HUDEP-2 (cell line): ENCODE measurements at regions not wholly inside any gene's neighbourhood (a gene's known extent, or its start where the extent isn't known, plus 50 kb on each side); places are given as distances from the start of the nearest gene placed in this dataset.
"Not testable (repeated sequence)": the region's sequence is repeated elsewhere in the genome, so short reads cannot be mapped to it uniquely, and the experiment has no call there.

Experiments
- DNase-seq, 76 experiments: peaks; one replicate each; lab custom pipeline; 2025; ENCODE audit not compliant: unreplicated experiment in 76 of 76; lab: John Stamatoyannopoulos, UW

DNA sequence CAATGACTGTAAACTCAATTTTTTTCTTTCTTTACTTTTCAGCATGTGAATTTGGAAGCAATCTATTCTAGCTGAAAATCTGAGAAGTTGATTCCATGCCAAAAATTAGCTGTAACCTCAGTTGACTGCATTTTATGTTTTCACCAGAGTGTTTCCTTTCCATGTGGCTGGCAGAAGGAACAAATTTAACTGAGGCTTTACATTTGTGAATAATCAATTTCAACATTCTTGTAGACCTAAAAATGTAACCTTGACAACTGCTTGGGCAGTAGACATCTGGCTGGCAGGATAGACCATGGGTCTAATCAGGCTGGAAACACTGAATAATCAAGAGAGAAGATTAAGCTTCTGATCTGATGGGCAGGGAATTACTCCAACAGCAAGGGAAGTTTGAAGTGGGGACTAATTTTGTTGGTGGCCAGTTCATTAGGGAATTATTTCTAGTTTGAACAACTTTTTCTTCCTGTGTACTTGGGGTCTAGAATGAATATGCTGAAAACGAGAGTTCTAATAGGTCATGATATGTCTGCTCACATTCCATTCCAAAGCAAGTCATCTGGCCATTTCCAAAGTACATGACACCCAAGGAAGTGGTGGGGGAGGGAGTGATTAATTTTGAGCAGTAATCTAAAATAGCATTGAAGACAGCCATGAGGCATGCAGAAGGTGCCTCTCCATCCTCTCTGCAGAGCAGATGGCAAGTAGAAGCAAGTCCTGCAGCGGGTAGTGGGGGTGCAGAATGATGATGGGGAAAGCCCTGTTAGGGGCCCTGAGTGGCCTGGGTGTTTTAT lies 68.2 kb downstream of the ATP23 start:
- DNase-seq = no peak

DNA sequence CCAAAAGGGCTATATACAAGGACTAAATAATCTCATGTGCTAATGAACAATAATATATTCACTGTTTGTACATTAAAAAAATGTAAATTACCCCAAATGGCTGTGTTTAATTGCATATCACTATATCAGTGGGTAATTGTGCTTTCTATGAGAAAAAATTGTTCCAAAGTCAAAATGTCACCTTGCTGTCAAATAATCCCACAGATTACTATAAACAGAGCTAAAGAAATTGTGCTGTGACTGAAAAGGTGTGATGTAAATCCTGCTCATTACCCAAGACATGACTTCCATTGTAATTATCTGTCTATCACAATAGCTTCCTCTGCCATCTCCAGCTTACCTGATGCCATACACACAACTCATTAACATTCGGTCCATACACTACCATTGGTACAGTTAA lies 70.3 kb downstream of the ATP23 start:
- no peak for DNase-seq

DNA sequence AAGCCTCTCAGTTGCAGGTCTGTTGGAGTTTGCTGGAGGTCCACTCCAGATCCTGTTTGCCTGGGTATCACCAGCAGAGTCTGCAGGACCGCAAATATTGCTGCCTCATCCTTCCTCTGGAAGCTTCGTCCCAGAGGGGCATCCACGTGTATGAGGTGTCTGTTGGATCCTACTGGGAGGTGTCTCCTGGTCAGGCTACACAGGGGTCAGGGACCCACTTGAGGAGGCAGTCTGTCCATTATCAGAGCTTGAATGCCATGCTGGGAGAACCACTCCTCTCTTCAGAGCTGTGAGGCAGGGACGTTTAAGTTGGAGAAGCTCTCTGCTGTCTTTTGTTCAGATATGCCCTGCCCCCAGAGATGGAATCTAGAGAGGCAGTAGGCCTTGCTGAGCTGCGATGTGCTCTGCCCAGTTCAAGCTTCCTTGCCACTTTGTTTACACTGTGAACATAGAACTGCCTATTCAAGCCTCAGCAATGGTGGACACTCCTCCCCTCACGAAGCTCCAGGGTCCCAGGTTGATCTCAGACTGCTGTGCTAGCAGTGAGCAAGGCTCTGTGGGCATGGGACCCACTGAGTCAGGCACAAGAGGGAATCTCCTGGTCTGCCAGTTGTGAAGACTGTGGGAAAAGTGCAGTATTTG lies 81.1 kb downstream of the ATP23 start:
- not testable (repeated sequence) for DNase-seq

DNA sequence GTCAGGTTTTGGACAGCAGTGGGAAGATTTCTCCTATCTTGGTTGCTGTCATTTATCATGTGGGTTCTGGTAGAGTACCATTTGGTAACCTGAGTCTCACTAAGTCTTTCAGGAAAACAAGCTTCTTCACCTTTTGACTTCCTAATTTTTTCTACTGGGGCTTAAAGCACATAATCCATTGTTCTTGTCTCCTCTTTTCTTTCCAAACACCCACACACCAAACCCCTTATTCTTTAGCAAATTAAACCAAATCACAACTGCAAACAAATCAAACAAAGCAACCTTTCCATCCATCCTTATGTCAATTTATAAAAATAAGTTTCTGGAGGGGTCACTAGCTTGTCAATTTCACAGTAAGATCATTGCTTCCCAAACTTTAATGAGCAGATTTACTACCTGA lies 84.1 kb downstream of the ATP23 start:
- no peak for DNase-seq

DNA sequence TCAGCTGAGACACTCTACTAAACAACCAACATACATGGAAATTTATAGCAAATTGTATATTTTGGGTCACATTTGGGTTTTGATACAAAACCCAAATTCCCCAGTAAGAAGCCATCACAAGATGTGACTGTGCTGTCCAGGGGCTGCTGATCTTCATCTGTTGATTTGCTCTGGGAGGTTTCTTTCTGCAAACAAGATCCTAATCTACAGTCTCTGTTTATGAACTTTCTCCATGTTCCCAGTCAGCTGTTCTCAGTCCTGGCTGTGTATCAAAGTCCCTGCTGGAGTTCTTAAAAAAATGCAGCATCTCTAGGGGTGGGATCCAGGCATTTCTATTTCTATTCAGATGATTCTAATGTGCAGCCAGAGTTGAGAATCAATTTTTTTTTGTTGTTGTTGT lies 85.1 kb downstream of the ATP23 start:
- DNase-seq = no peak

DNA sequence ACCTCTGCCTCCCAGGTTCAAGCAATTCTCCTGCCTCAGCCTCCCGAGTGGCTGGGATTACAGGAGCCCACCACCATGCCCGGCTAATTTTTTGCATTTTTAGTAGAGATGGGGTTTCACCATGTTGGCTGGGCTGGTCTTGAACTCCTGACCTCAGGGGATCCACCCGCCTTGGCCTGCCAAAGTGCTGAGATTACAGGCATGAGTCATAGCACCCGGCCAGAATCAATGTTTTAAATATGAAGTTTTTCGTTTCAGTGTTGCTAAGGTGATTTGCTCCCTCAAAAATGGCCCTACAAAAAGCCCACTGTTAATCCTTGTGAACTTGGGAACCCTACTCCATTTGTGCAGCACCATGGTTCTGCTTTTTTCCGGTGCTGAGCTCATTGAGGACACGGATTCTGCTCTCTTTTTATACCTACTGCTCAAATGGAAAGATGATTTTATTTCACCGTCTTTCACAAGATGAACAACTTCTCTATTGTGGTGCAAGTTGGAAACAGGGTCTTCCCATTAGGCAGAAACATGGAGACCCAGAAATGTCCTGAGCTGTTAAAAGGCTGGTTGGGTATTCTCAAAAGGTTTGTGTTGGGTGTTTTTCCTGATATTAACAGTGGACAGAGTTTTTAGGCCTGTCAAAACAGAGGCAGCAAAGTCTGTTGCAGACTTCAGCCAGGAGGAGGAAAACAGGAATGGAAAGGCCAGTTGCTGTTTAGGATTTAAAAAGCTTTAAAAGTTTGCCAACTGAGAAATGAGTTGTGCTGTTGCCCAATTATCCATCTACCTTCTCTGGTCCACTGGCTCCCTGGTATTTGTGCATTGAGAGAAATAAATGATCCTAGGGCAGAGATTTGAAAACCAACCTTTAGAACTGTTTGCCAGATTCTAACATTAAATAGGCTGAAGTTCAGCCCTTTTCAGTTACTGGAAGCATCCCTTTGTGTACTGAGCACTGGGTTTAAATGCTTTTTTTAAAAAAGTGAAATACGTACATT lies 85.8 kb downstream of the ATP23 start:
- DNase-seq = no peak

DNA sequence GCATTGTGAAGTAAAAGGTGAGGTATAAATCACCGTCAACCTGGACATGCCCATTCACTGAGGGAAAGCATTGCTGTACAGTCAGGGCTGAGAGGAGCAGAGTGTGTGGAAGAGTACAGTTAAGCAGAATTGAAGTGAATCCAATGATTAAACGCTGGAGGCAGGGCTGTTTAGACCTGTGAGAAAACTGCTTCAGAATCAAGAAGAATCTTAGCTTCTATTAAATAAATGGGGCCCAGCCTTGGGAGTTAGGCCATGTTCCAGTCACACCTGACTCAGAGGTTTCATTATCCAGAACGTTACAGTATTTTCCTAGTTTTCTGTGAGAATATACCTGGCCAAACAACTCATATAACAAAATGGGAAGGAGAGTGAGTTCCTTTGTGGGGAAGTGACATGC lies 86.9 kb downstream of the ATP23 start:
- DNase-seq = no peak

DNA sequence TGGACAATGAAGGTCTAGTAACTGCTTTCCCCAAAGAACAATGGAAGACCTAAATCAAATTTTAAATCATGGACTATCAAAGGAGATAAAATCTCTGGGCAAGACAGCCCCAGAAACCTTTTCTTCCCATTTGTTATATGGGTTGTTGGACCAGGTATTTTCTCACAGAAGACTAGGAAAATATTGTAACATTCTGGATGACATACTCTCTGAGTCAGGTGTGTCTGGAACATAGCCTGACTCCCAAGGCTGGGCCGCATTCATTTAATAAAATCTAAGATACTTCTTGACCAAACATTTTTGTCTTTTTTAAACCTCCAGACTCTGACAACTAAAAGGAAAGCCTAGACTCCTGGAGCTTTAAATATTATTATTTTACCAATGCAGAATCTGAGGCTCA lies 87.9 kb downstream of the ATP23 start:
- no peak for DNase-seq

DNA sequence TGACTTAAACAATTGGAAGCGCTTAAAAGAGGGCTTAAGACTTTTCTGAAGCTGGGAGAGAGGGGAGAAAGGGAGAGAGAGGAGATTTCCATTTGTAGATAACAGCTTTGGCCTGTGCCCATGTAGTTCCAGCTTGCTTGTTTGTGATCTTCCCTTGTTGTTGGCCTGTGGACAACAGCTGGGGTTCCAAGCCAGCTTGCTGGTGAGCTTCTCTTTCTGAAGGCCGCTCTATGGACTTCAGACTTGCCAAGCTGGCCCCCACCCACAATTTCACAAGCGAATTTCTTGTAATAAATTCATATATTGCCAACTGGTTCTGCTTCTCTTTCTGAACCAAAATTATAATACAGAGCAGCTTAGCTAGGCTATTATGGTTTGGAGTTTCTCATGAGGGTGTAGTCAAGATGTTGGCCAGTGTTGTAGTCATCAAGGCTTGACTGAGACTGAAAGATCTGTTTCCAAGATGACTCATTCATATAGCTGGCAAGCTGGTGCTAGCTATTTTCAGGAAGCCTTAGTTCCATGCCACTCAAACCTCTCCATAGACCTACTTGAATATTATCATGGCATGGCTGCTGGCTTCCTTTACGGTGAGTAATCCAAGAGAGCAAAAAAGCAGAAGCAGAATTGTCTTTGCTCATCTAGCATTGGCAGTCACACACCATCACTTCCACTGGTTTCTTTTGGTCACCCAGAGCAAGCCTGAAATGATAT lies 89.4 kb downstream of the ATP23 start:
- DNase-seq = no peak

DNA sequence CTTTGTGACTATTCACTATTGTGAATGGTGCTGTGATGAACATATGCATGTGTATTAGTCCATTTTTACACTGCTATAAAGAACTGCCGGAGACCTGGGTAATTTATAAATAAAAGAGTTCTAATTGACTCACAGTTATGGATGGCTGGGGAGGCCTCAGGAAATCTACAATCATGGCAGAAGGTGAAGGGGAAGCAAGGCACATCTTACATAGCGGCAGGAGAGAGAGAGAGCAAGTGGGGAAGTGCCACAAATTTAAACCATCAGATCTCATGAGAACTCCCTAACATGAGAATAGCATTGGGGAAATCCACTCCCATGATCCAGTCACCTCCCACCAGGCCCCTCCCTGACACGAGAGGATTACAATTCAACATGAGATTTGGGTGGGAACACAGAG lies 90.8 kb downstream of the ATP23 start:
- no peak for DNase-seq

DNA sequence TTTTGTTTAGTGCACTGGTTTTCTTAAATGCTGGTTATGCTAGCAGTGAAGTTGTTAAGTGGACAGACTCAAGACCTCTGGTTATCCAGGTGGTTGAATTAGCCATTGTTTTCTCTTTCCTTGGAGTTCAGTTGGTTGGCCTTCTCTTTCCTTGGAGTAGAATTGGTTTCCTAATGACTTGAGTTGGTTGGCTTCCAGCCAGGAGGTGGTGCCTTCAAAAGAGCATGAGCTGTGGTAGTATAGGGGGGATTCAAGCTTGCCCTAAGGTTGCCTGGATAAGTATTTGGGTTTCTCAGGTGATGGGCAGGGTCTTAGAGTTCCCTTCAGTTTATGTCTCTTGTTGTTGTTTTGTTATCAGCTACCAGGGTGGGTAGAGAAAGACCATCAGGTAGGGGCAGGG lies 92.5 kb downstream of the ATP23 start:
- DNase-seq = no peak

DNA sequence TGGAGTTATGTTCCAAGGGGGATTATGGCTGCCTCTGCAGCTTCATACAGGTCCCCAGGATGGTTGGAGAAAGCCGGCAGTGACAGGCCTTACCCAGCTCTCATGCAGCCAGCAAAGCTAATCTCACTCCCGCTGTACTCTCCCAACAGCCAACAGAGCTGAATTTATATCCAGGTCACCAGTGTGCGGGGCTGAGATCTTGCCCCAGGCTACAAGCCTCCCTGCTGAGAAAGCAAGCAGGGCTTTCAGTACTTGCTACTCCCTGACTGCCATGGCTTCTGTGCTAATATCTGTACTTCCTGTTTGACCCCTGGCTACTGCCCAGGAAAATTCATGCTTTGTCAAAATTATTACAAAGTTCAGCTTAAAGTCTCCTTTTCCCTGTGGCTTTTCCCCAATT lies 92.9 kb downstream of the ATP23 start:
- no peak for DNase-seq

DNA sequence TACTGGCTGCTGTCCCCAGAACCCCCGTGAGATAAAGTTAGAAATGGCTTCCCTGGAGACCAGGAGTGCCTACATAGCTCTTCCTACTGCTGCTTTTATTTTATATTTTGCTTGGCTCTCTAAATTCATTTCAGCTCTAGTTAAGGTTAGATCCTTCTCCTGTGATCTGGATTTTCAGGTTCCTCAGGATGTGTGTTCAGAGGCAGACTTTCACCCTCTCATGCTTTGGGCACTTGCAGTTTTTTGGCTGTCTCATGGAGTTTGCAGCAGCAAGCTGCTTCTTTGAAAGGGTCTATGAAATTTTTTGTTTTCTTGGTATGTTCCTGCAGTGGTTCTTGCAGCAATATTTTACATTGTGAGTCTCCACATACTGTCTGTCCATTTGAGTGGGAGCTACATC lies 93.3 kb downstream of the ATP23 start:
- no peak for DNase-seq

DNA sequence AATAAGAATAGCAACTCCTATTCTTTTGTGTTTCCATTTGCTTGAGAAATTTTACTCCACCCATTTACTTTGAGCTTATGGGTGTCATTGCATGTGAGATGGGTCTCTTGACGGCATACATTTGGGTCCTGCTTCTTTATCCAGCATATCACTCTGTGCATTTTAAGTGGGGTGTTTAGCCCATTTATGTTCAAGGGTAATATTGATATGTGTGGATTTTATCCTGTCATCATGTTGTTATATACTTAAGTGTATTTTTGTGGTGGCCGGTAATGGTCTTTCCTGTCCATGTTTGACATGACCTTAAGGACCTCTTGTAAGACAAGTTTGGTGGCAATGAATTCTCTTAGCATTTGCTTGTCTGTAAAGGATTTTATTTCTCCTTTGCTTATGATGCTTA lies 100.1 kb downstream of the ATP23 start:
- DNase-seq = no peak

DNA sequence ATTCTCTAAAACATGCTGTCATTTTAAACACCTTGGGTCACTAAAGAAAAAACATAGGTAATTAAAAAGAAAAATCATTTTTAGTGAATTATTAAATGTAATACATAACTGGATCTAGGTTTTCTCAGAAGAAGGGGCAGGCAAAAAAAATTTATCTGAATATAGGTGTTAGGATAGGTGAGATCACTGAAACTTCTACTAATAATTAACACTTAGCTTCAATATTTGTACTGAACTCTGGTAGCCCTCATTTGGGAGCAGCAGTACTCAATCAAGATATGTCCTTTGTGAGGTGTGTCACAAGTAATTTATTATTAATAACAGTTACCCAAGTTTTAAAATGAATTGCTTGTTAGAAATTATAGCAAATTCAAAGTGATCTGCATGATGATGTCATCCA lies 103.6 kb downstream of the ATP23 start:
- DNase-seq = no peak

DNA sequence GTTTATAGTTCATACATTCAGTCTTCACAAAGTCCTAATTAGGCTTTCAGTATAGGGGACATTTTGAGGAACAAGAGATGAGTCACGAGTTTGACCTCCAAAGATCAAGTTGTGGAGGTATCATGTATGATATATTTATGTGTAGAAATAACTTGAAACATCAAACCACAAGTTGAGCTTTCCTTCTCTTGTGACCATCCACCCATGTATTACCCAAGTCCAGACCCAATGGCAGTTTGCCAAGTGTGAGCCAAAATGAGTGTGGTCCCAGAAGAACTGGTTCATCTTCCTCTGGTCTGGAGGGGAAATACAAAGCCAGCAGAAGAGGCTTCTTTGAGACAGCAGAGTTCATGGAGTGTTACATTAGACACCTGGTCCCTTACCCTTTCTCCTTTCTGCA lies 104.9 kb downstream of the ATP23 start:
- DNase-seq = no peak

DNA sequence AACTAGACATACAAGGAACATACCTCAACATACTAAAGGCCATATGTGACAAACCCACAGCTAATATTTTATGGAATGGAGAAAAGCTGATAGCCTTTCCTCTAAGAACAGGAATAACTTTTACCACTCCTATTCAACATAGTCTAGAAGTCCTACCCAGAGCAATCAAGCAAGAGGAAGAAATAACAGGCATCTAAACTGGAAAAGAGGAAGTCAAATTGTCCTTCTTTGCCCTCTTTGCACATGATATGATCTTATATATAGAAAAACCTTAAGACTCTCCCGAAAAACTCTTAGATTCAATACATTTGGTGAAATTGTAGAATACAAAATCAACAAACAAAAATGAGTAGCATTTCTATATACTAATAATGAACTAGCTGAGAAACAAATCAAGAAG lies 110.0 kb downstream of the ATP23 start:
- DNase-seq = no peak

DNA sequence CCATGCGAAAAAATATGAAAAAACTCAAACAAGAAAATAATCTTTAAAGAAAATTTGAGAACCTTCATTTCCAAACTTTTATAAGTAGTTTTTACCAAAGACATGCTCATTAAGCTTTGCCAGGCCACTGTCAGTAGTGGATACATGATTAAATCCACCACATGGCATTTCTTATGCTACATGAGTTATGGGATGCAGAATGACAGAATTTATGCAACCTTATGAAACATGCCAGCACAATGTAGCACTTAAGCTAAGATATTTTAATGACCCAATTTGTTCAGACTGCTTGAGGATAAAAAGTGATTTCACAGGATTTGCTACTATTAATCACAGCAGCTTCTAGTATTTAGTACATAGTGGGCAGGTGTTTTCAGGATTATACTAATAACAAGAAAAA lies 123.3 kb downstream of the ATP23 start:
- no peak for DNase-seq

DNA sequence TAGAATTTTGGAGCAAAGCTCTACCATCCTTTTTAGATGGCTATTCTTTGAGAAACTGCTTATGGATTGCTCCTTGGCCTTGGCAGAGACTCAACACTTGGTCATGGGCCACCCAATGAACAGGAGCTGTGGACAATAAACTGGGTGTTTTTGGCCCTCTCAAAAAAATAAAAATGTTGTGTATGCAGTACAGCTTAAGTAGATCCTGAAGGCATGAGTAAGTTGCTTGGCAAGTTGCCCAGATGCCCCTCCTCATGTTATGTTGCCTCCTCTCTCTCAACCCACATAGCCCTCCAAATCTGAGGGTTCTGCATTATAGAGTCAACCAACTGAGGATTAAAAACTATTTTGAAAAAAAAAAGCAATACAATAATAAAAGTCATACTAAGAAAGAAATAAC lies 124.9 kb downstream of the ATP23 start:
- DNase-seq = no peak

DNA sequence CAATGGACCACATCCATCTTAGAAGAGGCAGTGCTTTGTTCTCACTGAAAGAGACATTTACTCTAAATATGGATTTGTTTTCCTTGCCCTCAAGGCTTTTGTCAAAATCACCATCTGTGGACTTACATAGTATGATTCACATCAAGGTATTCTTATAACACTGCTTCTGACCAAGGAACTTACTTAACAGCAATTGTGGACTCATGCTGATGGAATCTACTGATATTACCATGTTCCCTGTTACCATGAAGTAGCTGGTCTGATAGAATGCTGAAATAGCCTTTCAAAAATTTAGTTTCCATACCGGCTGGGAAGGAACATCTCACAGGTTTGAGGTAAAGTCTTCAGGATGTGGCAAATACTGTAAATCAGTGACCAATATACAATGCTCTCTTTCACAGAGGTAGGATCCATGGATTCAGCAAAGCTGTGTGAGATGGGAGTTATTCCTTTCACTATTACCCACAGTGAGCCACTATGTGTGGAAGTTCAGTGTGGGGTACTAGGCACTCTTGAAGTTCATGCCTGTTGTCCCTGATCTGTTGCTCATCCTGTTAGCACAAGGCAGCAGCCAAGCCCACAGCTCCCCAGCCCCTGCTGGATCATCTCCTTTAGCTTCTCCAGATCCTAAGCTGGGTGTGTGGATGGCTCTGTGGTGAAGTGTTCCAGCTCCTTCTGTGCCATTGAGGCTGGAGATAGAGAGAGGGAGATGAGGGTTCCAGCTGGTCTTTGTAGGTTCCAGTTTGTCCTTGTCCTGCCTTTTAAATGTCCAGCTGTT lies 126.4 kb downstream of the ATP23 start:
- no peak for DNase-seq
